Astrocyte of the spinal cord (primary cell): ENCODE measurements at regions not wholly inside any gene's neighbourhood (a gene's known extent, or its start where the extent isn't known, plus 50 kb on each side); places are given as distances from the start of the nearest gene placed in this dataset.
A peak's percentile ranks its signal among the peaks of the same experiment; 100 is the strongest.

Source experiments
- DNase-seq: peaks from one replicate; pipeline ENCODE4 v3.0.0; 2011; ENCODE audit warnings: low read depth, low spot score
- H3K4me3 ChIP-seq: 2 replicates; pipeline ENCODE4 v1.5.1; 2011; ENCODE audit warnings: low read depth, mild to moderate bottlenecking, low read length, moderate library complexity
- in situ Hi-C: cut with HindIII; loops from 2 replicates; pipeline ENCODE4 v1.10.0; 2017; ENCODE audit warnings: low sequenced_read_pairs
- TF ChIP-seq, protein P1 (sequence below): IDR thresholded peaks from 2 replicates; pipeline ENCODE4 v1.5.1; 2012; ENCODE audit warnings: low read depth, mild to moderate bottlenecking, low read length, inconsistent platforms

DNA sequence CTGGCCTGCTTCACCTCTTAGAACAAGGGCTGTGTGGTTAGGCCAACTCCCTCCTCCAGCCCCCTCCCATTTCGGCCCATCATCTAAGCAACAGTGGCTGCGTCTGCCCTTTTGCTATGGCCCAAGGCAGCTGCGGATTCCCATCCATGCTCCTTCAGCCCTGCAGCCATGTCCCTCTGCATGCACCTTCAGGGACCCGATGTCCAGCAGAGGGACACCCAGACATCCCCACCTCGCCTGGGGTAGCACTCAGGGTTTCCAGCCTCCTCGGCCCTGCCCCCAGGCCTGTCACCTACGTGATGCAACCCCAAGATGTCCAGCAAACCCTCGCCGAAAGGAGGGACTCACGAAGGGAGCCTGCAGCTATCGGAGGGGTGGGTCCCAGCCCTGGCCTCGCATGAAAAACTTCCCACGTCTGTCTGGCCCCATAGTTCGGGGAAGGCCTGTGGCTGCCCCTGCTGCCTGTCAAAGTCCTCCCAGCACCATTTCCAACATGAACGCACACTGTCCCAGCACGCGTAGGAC lies 194.4 kb downstream of the CTTN start:
- in situ Hi-C loops: no loop called here

DNA sequence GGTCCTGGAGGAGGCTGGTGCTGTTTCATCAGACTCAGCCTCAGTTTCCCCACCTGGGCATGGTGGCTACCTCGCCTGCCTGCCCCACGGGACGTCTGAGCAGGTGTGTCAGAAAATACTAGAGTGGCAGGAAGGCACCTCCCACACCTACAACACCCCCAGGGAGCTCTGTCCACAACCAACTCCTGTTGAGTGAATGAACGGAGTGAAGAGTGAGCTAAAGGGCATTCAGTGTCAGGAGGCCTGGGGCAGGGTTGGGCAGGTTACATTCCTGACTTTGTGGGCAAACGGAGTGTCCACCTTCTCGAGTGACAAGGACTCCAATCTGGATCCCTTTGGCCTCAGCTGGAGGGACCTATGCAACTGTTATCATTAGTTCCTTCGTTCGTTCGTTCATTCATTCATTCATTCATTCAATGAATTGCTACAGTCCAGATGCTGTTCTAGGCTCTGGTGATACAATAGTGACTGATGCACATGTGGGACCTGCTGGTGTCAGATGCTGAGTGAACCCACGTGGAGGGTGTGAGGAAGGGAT lies 195.2 kb downstream of the CTTN start:
- H3K4me3 ChIP-seq: no peak overlapping the region
- in situ Hi-C loops: no loop called here
- TF ChIP-seq, protein P1, sequence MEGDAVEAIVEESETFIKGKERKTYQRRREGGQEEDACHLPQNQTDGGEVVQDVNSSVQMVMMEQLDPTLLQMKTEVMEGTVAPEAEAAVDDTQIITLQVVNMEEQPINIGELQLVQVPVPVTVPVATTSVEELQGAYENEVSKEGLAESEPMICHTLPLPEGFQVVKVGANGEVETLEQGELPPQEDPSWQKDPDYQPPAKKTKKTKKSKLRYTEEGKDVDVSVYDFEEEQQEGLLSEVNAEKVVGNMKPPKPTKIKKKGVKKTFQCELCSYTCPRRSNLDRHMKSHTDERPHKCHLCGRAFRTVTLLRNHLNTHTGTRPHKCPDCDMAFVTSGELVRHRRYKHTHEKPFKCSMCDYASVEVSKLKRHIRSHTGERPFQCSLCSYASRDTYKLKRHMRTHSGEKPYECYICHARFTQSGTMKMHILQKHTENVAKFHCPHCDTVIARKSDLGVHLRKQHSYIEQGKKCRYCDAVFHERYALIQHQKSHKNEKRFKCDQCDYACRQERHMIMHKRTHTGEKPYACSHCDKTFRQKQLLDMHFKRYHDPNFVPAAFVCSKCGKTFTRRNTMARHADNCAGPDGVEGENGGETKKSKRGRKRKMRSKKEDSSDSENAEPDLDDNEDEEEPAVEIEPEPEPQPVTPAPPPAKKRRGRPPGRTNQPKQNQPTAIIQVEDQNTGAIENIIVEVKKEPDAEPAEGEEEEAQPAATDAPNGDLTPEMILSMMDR: no peak
- no peak for DNase-seq

More for the DNA sequence above, 194.4 kb downstream of the CTTN start:
- no peak overlapping the region for H3K4me3 ChIP-seq
- no peak for DNase-seq
- TF ChIP-seq, protein P1: no peak

- no peak for DNase-seq
- in situ Hi-C loops: no loop called here
- TF ChIP-seq, protein P1: no peak
- H3K4me3 ChIP-seq: no peak overlapping the region
Measured at GRCh38 chr11:70594031-70594430, 195.7 kb downstream of the CTTN start.

DNA sequence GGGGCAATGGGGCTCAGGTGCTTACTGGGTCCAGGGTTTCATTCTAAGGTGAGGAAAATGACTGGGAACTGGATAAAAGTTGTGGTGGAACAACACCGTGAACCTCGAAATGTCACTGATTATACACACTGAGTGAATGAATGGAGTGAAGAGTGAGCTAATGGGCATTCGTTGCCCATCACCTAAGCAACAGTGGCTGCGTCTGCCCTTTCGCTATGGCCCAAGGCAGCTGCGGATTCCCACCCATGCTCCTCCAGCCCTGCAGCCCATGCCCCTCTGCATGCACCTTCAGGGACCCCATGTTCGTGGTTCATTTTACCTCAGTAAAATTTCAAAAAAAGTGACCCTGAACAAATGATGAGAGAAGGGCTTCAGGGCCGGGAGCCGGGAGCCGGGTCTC lies 196.3 kb downstream of the CTTN start:
- TF ChIP-seq, protein P1: no peak
- in situ Hi-C loops: no loop called here

DNA sequence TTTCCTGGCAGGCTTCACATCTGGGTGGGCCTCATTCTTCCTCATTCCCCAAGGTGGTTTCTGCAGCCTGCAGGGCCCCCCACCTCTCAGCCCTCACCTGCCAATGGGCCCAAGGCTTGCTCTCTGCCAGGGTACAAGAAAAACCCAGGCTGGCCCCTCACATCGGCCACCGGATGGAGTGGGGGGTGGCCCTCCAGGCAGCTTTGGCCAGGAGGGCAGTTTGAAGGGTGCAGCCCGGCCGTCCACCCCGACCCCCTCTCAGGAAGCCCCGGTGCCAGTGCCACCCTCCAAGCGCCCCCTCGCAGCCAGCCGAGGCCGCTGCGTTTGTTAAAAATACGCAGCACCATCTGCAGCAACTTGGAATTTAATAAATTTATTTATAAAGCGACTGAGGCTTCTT lies 196.7 kb downstream of the CTTN start:
- H3K4me3 ChIP-seq: no peak overlapping the region
- in situ Hi-C loops: no loop called here
- DNase-seq: no peak
- TF ChIP-seq, protein P1: no peak

More for the DNA sequence above, 196.3 kb downstream of the CTTN start:
- no peak for DNase-seq
- H3K4me3 ChIP-seq: no peak overlapping the region

- H3K4me3 ChIP-seq: no peak overlapping the region
- TF ChIP-seq, protein P1: no peak
- in situ Hi-C loops: no loop called here
- DNase-seq: peak; percentile 4
Measured at GRCh38 chr11:70595452-70595851, 197.1 kb downstream of the CTTN start.
